ENCODE measurements at regions not wholly inside any gene's neighbourhood (a gene's known extent, or its start where the extent isn't known, plus 50 kb on each side); places are given as distances from the start of the nearest gene placed in this dataset.
A peak's percentile ranks its signal among the peaks of the same experiment; 100 is the strongest.

- H3K4me3 ChIP-seq (ENCODE audit: low read depth, low read length), result peak overlapping the region; percentile 65
- TF ChIP-seq CTCF (IDR thresholded peaks at IDR 0.05; ENCODE audit: insufficient read depth, low read length), result peak; percentile 55
- DNase-seq (ENCODE audit: low read depth), result peak; percentile 96
Observed at GRCh38 chr15:92809064-92809879, 90.9 kb upstream of the CHD2 start.

- no peak for DNase-seq (ENCODE audit: low read depth)
- TF ChIP-seq CTCF (IDR thresholded peaks at IDR 0.05; ENCODE audit: insufficient read depth, low read length), result no peak
- H3K4me3 ChIP-seq (ENCODE audit: low read depth, low read length), result peak overlapping the region; percentile 65
Observed at GRCh38 chr15:92809880-92810361, 90.2 kb upstream of the CHD2 start.

- no peak for TF ChIP-seq CTCF (IDR thresholded peaks at IDR 0.05; ENCODE audit: insufficient read depth, low read length)
- H3K4me3 ChIP-seq (ENCODE audit: low read depth, low read length), result peak overlapping the region; percentile 49
- DNase-seq (ENCODE audit: low read depth), result peak; percentile 61
Observed at GRCh38 chr15:92810418-92811138, 89.5 kb upstream of the CHD2 start.

GRCh38 chr15:92811148-92811913 is 88.8 kb upstream of the CHD2 start:
- H3K4me3 ChIP-seq (ENCODE audit: low read depth, low read length), result peak overlapping the region; percentile 3
- DNase-seq (ENCODE audit: low read depth), result no peak
- no peak for TF ChIP-seq CTCF (IDR thresholded peaks at IDR 0.05; ENCODE audit: insufficient read depth, low read length)

GRCh38 chr15:92812271-92812670 is 87.9 kb upstream of the CHD2 start:
- no peak overlapping the region for H3K4me3 ChIP-seq (ENCODE audit: low read depth, low read length)
- no peak for DNase-seq (ENCODE audit: low read depth)
- TF ChIP-seq CTCF (IDR thresholded peaks at IDR 0.05; ENCODE audit: insufficient read depth, low read length), result no peak

- H3K4me3 ChIP-seq (ENCODE audit: low read depth, low read length), result no peak overlapping the region
- DNase-seq (ENCODE audit: low read depth), result no peak
- no peak for TF ChIP-seq CTCF (IDR thresholded peaks at IDR 0.05; ENCODE audit: insufficient read depth, low read length)
Observed at GRCh38 chr15:92813485-92813884, 86.6 kb upstream of the CHD2 start.

Data from fibroblast of the aortic adventitia (primary cell).